ENCODE measurements at regions not wholly inside any gene's neighbourhood (a gene's known extent, or its start where the extent isn't known, plus 50 kb on each side); places are given as distances from the start of the nearest gene placed in this dataset.

DNA sequence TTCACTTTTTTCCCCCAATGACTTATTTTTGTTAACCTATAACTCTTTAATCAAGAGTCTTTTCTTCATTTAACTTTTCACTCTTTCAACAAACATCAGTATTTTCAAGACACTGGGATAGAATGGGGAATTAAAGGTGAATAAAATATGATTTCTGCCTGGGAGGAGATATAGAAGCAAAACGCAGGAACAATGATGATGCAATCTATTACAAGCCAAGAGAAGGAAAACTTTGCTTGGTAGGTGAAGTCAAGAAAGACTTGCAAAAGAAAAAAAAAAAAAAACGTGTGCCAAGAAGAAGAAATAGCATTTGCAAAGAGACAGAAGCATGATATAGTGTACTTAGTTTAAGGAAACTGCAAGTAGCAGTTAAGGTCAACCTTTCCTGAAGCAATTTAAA, 207.3 kb upstream of the KCNH7 start:
- TF ChIP-seq POLR2A (IDR thresholded peaks at IDR 0.05) (no peak), CTCF (IDR thresholded peaks at IDR 0.05) (no peak)

Data from body of pancreas (tissue), 4 donors.